Trophoblast cell (in vitro differentiated cells and primary cell): ENCODE measurements at regions not wholly inside any gene's neighbourhood (a gene's known extent, or its start where the extent isn't known, plus 50 kb on each side); places are given as distances from the start of the nearest gene placed in this dataset.
A peak's percentile ranks its signal among the peaks of the same experiment; 100 is the strongest.

Source experiments
- DNase-seq, 2 donors: peaks; one replicate each; pipeline ENCODE4 v3.0.0-alpha.2; 2016
- H2AFZ ChIP-seq: 2 replicates; pipeline ENCODE4 v1.6.1; 2013; ENCODE audit warnings: low read length, moderate library complexity, mild to moderate bottlenecking; ENCODE audit not compliant: insufficient read depth, poor library complexity
- H2AK5ac ChIP-seq: 2 replicates; pipeline ENCODE4 v1.6.1; 2013; ENCODE audit warnings: mild to moderate bottlenecking, low read length
- H2BK120ac ChIP-seq: 2 replicates; pipeline ENCODE4 v1.6.1; 2013; ENCODE audit warnings: low read length, mild to moderate bottlenecking, moderate library complexity; ENCODE audit not compliant: insufficient read depth, poor library complexity
- H2BK12ac ChIP-seq: 2 replicates; pipeline ENCODE4 v1.6.1; 2013; ENCODE audit warnings: mild to moderate bottlenecking, low read length, moderate library complexity
- H2BK5ac ChIP-seq: 2 replicates; pipeline ENCODE4 v1.6.1; 2013; ENCODE audit warnings: low read length, low read depth, moderate library complexity, mild to moderate bottlenecking; ENCODE audit not compliant: poor library complexity
- H3K14ac ChIP-seq: 2 replicates; pipeline ENCODE4 v1.6.1; 2013; ENCODE audit warnings: mild to moderate bottlenecking, low read length
- H3K18ac ChIP-seq: 2 replicates; pipeline ENCODE4 v1.6.1; 2013; ENCODE audit warnings: mild to moderate bottlenecking, low read length
- H3K23ac ChIP-seq: 2 replicates; pipeline ENCODE4 v1.6.1; 2013; ENCODE audit warnings: low read length
- H3K27ac ChIP-seq: 2 replicates; pipeline ENCODE4 v1.5.1; 2013; ENCODE audit warnings: low read depth, mild to moderate bottlenecking, inconsistent platforms, low read length, moderate library complexity
- H3K27me3 ChIP-seq: 2 replicates; pipeline ENCODE4 v1.6.1; 2013; ENCODE audit warnings: inconsistent platforms, mild to moderate bottlenecking, low read length, moderate library complexity; ENCODE audit not compliant: insufficient read depth
- H3K36me3 ChIP-seq, 2 experiments: 1 replicate in 1 of 2; 2 replicates in 1 of 2; pipeline ENCODE4 v1.6.1; 2013; ENCODE audit warnings: low read length in 2 of 2, mild to moderate bottlenecking in 2 of 2, moderate library complexity in 1 of 2; ENCODE audit not compliant: insufficient read depth in 2 of 2, control insufficient read depth in 1 of 2
- H3K4ac ChIP-seq: 2 replicates; pipeline ENCODE4 v1.6.1; 2013; ENCODE audit warnings: low read depth, mild to moderate bottlenecking, low read length, moderate library complexity
- H3K4me1 ChIP-seq, 2 experiments: 1 replicate in 1 of 2; 2 replicates in 1 of 2; pipeline ENCODE4 v1.6.1; 2013; ENCODE audit warnings: low read length in 2 of 2, mild to moderate bottlenecking in 2 of 2, moderate library complexity in 1 of 2; ENCODE audit not compliant: insufficient read depth in 2 of 2, control insufficient read depth in 1 of 2
- H3K4me2 ChIP-seq: 2 replicates; pipeline ENCODE4 v1.6.1; 2013; ENCODE audit warnings: inconsistent platforms, mild to moderate bottlenecking, low read length, moderate library complexity
- H3K4me3 ChIP-seq: 2 replicates; pipeline ENCODE4 v1.5.1; 2013; ENCODE audit warnings: mild to moderate bottlenecking, low read depth, low read length, inconsistent platforms
- H3K79me1 ChIP-seq: one replicate; pipeline ENCODE4 v1.6.1; 2013; ENCODE audit warnings: low read length
- H3K79me2 ChIP-seq: 2 replicates; pipeline ENCODE4 v1.6.1; 2013; ENCODE audit warnings: low read length, mild to moderate bottlenecking; ENCODE audit not compliant: control insufficient read depth, insufficient read depth, poor library complexity
- H3K9ac ChIP-seq: 2 replicates; pipeline ENCODE4 v1.6.1; 2013; ENCODE audit warnings: mild to moderate bottlenecking, low read length
- H3K9me3 ChIP-seq: 2 replicates; pipeline ENCODE4 v1.6.1; 2013; ENCODE audit warnings: low read depth, mild to moderate bottlenecking, control low read depth, inconsistent platforms, low read length; ENCODE audit not compliant: insufficient read depth
- H4K12ac ChIP-seq: 2 replicates; pipeline ENCODE4 v1.6.1; 2013; ENCODE audit warnings: low read depth, mild to moderate bottlenecking, low read length, moderate library complexity
- H4K8ac ChIP-seq: 2 replicates; pipeline ENCODE4 v1.6.1; 2013; ENCODE audit warnings: low read depth, mild to moderate bottlenecking, low read length, moderate library complexity
- H4K91ac ChIP-seq: one replicate; pipeline ENCODE4 v1.6.1; 2013; ENCODE audit warnings: low read depth, mild to moderate bottlenecking, low read length, moderate library complexity
- WGBS: extraction: QIAGEN DNeasy Blood & Tissue Kit; methylation state at CpG from one replicate; pipeline ENCODE4 v1.1.7; 2013; ENCODE audit warnings: missing lambda C conversion rate; ENCODE audit not compliant: insufficient read length, insufficient coverage; ENCODE audit errors: extremely low coverage; 5-methylcytosine and 5-hydroxymethylcytosine counted together

DNA sequence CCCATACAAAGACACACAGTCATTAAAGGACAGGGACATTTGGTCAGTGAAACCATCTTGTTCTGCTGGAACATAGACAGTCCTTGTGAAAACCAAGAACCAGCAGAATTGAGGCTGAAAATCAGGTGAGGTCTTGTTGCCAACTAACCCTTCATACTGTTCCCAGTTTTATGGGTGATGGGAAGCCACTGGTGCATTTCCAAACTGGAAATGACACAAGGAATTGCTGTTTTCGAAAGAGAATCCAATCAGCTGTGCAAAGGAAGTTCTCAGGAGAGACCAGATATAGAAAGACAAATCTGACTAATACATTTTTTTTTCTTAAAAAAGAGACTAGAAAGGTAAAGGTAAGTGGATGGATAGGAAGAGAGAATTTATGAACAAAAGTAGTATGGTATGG, 948.2 kb downstream of the TSN start:
- Histone ChIP-seq H4K91ac (no peak overlapping the region), H3K18ac (no peak overlapping the region), H3K36me3 (no peaks in the 10 kb centered on the region)

DNA sequence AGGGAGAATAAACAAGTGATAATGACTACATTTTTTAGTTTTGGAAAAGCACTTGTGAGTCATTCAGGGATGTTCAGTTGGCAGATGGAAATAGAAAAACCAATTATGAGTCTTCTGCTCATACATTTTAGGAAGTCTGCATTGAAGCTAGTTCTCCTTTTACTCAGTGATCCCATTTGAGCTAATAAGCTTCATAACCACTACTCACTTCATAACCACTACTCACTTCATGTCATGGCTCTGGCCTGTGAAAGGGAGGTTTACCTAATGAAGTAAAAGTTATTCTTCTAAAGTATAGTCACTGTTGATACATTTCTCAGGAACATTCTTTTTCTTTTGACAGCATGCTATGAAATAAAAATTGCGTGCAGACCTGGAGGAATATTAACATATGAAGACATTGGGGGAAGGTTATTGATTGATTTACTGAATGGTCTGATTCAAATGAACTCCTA, 948.7 kb downstream of the TSN start:
- Histone ChIP-seq H3K27me3 (no peaks in the 10 kb centered on the region), H3K18ac (no peak overlapping the region), H3K27ac (no peak overlapping the region), H3K79me2 (no peaks in the 10 kb centered on the region), H4K12ac (no peak overlapping the region), H3K9me3 (no peaks in the 10 kb centered on the region), H3K79me1 (no peaks in the 10 kb centered on the region), H2BK5ac (no peak overlapping the region), H3K4me2 (no peak overlapping the region), H4K8ac (no peak overlapping the region), H2BK12ac (no peak overlapping the region), H4K91ac (no peak overlapping the region), H3K4me1 (no peaks in the 10 kb centered on the region), H3K4me3 (no peak overlapping the region), H3K36me3 (no peaks in the 10 kb centered on the region), H2BK120ac (no peak overlapping the region), H2AFZ (no peak overlapping the region), H3K4ac (no peak overlapping the region), H2AK5ac (no peak overlapping the region), H3K23ac (no peak overlapping the region), H3K9ac (no peak overlapping the region), H3K14ac (no peak overlapping the region)
- WGBS, result no CpG with 5 or more reads among the region's 1 CpG
- no peak for DNase-seq

More for the DNA sequence above, 948.2 kb downstream of the TSN start:
- H3K27me3 ChIP-seq, result no peaks in the 10 kb centered on the region
- no peak for DNase-seq
- no peak overlapping the region for H2BK120ac ChIP-seq
- no peak overlapping the region for H2BK5ac ChIP-seq
- H3K9ac ChIP-seq, result no peak overlapping the region
- H4K12ac ChIP-seq, result no peak overlapping the region
- H3K23ac ChIP-seq, result no peak overlapping the region
- H3K9me3 ChIP-seq, result no peaks in the 10 kb centered on the region
- H3K79me1 ChIP-seq, result no peaks in the 10 kb centered on the region
- no peak overlapping the region for H3K4ac ChIP-seq
- no peaks in the 10 kb centered on the region for H3K79me2 ChIP-seq
- H3K4me2 ChIP-seq, result no peak overlapping the region
- H3K4me1 ChIP-seq, result no peaks in the 10 kb centered on the region
- no CpG with 5 or more reads among the region's 1 CpG for WGBS
- no peak overlapping the region for H4K8ac ChIP-seq
- no peak overlapping the region for H2BK12ac ChIP-seq
- H2AFZ ChIP-seq, result no peak overlapping the region
- H3K4me3 ChIP-seq, result no peak overlapping the region
- no peak overlapping the region for H2AK5ac ChIP-seq
- H3K14ac ChIP-seq, result no peak overlapping the region
- H3K27ac ChIP-seq, result no peak overlapping the region

DNA sequence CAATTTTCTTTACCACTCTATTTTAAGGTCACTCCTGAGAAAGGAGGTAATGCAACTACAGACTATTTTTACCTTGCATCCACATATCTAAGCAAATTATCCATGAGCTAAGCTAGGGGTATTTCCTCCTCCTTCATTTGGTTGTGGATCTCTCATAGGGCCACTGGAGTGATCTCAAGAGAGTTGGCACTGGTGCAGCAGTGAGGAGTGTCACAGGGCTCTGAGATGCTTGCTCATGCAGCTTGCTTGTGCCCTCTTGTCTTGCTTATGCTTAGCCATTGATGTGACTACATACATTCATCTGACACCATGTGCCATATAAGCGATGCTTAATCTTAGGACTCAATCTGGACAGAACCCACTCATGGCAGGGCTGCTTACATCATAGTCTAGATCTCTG, 950.3 kb downstream of the TSN start:
- H3K79me2 ChIP-seq, result no peaks in the 10 kb centered on the region
- WGBS, result no CpG with 5 or more reads among the region's 1 CpG
- no peak overlapping the region for H3K23ac ChIP-seq
- H3K4me2 ChIP-seq, result no peak overlapping the region
- no peak overlapping the region for H4K91ac ChIP-seq
- H2BK5ac ChIP-seq, result no peak overlapping the region
- no peak overlapping the region for H4K12ac ChIP-seq
- no peak overlapping the region for H4K8ac ChIP-seq
- no peak overlapping the region for H2AK5ac ChIP-seq
- no peaks in the 10 kb centered on the region for H3K4me1 ChIP-seq
- H3K9me3 ChIP-seq, result no peaks in the 10 kb centered on the region
- no peak overlapping the region for H3K14ac ChIP-seq
- no peak overlapping the region for H3K9ac ChIP-seq
- no peaks in the 10 kb centered on the region for H3K36me3 ChIP-seq
- DNase-seq, result no peak
- H2AFZ ChIP-seq, result no peak overlapping the region
- no peaks in the 10 kb centered on the region for H3K27me3 ChIP-seq
- H3K4me3 ChIP-seq, result no peak overlapping the region
- H2BK120ac ChIP-seq, result no peak overlapping the region
- H3K18ac ChIP-seq, result no peak overlapping the region
- no peak overlapping the region for H2BK12ac ChIP-seq
- H3K27ac ChIP-seq, result no peak overlapping the region
- no peaks in the 10 kb centered on the region for H3K79me1 ChIP-seq
- H3K4ac ChIP-seq, result no peak overlapping the region

DNA sequence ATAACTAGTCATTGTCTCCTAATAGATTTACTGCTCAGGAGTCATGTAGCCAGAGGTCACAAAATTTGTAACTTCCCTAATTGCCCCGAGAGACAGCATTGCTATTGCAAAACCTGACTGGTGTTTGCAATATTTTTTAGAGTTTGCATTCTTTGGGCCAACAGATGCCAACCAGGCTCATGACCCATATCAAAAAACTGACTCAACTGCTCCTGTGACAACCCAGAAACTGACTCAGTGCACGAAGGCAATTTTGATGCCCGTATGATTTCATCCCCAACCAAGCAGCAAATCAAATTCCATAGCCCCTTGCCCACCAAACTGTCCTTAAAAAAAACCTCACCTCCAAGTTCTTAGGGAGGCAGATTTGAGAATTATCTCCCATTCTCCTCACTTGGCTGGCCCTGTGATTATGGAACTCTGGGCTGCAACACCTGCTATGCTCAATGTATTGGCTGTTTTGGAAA, 951.3 kb downstream of the TSN start:
- Histone ChIP-seq H3K27ac (no peak overlapping the region), H3K4me1 (no peaks in the 10 kb centered on the region)
- no CpG with 5 or more reads among the region's 3 CpGs for WGBS

More for the DNA sequence above, 951.3 kb downstream of the TSN start:
- Histone ChIP-seq H3K23ac (no peak overlapping the region), H3K4me2 (no peak overlapping the region), H2BK120ac (no peak overlapping the region), H3K4ac (no peak overlapping the region), H3K79me1 (no peaks in the 10 kb centered on the region), H3K79me2 (no peaks in the 10 kb centered on the region), H4K8ac (no peak overlapping the region), H2BK5ac (no peak overlapping the region), H4K91ac (no peak overlapping the region), H3K36me3 (no peaks in the 10 kb centered on the region), H2AFZ (no peak overlapping the region), H3K18ac (no peak overlapping the region), H2AK5ac (no peak overlapping the region), H4K12ac (no peak overlapping the region), H2BK12ac (no peak overlapping the region), H3K9ac (no peak overlapping the region), H3K27me3 (no peaks in the 10 kb centered on the region), H3K9me3 (peaks cover 3% of the 10 kb centered on the region), H3K4me3 (no peak overlapping the region), H3K14ac (no peak overlapping the region)
- DNase-seq, result peak in 1 of 2 donors; percentile 5
